DMS79 treated with DMSO at 0.1 percent for 48 hours (cell line): ENCODE measurements at regions not wholly inside any gene's neighbourhood (a gene's known extent, or its start where the extent isn't known, plus 50 kb on each side); places are given as distances from the start of the nearest gene placed in this dataset.
A peak's percentile ranks its signal among the peaks of the same experiment; 100 is the strongest.

ENCODE experiments used
- DNase-seq: peaks from one replicate; lab custom pipeline; 2025; lab: John Stamatoyannopoulos, UW

- DNase-seq, result no peak
Measured at GRCh38 chrX:10288373-10288975, 131.7 kb downstream of the CLCN4 start.

GRCh38 chrX:10296576-10296975 is 139.8 kb downstream of the CLCN4 start:
- no peak for DNase-seq

- DNase-seq, result no peak
Measured at GRCh38 chrX:10310511-10310910, 153.7 kb downstream of the CLCN4 start.

DNA sequence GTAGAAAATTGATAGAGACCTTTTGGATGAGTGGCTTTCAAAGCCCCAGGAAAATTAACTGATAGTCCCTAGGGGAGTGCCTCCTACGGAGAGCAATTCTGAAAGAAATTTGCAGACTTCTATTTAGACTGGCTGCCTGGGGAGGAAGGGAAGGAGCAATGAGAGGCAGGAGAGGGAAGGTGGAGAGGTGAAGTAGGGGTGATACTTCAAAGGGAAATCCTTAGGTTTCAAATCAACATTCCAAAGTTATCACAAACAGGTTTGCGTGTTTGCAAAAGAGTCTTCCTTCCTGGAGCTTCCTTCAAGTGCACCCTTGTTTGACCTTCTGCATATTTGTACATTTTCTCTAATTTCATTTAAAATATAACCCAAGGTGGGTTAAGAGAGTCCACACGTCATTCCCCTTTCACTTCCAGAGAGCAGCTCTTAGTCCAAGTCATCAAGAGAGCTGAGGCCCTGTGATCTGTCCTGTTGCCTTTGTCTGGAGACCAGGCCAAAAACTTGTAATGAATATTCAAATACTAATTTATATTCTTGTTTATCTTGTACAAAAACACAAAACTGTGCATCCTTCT is 157.8 kb downstream of the CLCN4 start:
- no peak for DNase-seq

GRCh38 chrX:10325611-10326010 is 168.8 kb downstream of the CLCN4 start:
- DNase-seq, result no peak

GRCh38 chrX:10326578-10326977 is 169.8 kb downstream of the CLCN4 start:
- no peak for DNase-seq

DNA sequence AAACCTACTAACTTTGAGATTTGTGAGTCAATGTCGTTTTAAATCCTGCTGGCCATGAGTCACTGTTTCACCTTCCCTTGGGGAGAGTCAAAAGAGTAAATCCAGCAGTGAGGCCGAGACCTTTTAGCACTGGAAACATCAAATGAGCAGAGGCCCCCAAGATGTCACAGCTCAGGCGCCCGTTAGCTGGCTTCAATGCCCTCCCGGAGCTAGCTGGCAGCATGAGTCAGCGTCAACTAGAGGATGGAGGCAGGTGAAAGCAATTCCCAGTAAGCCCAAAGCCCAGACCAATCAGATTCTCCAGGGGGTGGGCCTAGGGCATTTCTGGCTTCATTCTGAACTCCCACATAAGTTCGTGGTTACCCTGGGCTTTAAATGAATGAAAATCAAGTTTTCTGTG is 170.9 kb downstream of the CLCN4 start:
- DNase-seq, result no peak

DNA sequence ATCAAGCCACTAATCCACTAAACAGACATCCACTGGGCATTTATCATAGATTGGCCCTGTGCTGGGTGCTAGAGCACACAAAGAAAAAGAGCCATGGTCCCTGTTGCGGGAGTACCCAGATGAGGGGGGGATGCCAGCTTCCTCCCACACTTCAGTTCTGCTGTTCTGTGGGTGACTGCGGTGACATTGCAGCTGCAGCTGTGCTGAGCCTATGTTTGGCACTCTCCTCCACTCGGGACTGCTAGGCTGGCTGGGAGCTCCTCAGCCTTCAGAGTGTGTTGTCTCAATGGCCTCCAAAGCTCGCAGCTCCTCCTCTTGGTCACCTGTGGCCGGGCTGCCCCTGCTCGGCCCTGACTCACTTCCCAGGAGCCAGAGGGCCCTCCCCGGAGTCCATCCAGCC is 173.2 kb downstream of the CLCN4 start:
- DNase-seq, result no peak

GRCh38 chrX:10341309-10341708 is 184.5 kb downstream of the CLCN4 start:
- peak; percentile 24 for DNase-seq

DNA sequence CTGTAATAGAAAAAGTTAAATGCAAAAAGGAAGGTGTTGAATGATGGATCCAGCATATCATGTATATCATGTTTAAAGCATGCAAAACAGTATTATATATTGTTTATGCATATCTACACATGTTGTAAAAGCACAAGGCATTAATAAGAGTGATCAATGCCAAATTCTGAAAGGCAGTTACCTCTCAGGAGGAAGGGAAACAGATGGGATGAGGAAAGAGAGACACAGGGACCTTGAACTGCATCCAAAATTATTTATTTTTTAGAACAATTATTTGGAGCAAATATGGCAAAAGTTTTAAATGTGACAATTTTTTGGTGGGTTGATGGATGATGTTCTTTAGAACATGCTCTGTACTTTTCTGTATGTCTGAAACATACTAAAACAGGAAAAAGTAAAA is 193.4 kb downstream of the CLCN4 start:
- DNase-seq, result no peak

- DNase-seq, result no peak
Measured at GRCh38 chrX:10350981-10351380, 194.2 kb downstream of the CLCN4 start.

DNA sequence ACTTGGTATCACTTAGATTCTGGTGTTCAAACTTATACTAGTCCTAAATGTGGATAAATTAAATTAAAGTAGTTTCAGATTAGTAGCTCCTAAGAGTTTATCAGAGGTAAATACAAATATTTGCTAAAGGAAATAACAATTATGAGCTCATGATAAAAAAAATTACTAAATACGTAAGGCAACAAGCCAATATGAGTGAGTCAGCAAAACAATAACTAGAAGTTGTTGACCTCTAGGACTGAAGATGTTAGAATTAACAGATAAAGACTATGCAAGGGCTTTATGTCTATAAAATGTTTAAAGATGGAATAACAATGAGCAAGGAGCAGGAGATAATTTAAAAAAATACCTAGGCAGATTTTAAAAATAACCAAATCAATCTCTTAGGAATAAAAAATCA is 195.8 kb downstream of the CLCN4 start:
- no peak for DNase-seq

DNA sequence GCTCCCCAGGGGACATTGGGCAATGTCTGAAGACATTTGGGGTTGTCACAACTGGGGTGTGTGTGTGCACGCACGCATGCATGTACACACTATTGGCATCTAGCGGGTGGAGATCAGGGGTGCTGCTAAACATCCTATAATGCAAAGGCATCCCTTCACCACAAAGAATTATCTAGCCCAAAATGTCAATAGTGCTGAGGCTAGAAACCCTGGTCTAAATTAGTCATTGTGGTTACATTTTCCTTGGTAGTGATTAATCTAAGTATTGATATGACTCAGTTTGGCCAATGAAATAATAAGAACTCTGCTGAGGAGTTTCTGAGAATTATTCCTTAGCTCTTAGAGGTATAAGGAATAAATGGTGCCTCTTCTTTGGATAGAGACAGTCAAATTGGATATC is 200.2 kb downstream of the CLCN4 start:
- no peak for DNase-seq

DNA sequence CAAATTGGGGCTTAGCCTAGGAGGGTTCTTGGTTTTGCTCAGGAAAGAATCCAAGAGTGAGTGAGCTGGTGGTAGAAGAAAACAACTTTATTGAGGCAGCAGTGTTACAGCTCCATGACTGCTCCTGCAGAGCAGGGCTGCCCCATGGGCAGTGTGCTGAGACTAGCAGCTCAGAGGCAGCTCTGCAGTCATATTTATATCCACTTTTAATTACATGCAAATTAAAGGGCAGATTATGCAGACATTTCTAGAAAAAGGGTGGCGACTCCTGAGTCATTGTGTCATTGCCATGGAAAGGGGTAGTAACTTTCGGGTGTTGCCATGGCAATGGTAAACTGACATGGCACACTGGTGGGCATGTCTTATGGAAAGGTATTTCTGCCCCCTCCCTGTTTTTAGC is 202.2 kb downstream of the CLCN4 start:
- DNase-seq, result no peak

DNA sequence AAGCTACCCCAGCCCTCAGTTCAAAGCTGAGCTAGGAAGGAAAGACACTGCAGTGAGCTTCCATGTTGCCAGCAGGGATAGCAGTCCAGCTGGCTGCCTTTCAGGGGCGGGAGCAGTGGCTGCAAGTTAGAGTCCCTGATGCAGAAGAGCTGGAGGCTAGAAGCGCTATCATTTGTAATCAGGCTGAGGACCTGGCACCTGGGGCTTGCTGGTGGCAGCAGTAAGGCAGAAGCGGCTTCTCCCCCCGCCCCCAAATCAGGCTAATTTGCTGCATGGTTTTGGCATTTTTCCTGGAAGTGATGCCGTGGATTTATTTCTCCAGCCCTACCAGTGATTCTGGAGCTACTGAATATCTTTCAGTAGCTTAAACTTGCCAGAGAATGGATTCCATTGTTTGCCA is 203.3 kb downstream of the CLCN4 start:
- no peak for DNase-seq

GRCh38 chrX:10365532-10366265 is 208.9 kb downstream of the CLCN4 start:
- DNase-seq, result no peak

DNA sequence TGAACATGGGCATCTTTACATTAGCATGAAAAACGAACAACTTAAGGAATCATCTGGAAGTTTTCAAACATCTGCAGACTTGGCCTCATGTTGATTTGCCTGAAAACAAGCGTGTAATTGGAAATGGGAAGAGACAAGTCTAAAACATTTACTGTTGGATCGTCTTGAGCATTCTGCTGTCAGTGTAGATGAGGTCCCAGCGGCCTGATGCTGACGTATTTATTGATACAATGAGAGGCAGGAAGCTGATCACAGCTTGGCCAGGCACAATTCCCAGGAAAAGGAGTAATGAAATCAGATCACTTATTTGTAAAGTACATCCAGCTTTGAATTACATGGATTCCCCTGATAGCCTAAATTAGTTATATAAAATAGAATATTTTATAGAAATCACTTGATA is 210.6 kb downstream of the CLCN4 start:
- no peak for DNase-seq

- no peak for DNase-seq
Measured at GRCh38 chrX:10370976-10371375, 214.2 kb downstream of the CLCN4 start.

DNA sequence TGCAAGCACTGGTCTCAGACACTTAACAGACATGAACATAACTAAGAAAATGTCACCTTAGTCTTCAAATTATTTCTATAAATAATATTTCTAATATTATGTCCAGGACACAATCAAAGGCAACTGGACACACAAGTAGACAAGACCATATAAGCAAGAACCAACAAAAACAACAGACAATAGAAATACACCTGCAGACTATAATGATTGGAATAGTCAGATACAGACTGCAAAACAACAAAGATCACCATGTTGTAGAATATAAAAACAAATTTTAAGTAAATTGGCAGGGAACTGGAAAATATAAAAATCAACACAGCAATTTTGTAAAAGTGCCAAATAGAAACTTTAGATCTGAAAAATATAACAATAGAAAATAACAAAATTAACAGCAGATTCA is 220.7 kb downstream of the CLCN4 start:
- DNase-seq, result no peak

DNA sequence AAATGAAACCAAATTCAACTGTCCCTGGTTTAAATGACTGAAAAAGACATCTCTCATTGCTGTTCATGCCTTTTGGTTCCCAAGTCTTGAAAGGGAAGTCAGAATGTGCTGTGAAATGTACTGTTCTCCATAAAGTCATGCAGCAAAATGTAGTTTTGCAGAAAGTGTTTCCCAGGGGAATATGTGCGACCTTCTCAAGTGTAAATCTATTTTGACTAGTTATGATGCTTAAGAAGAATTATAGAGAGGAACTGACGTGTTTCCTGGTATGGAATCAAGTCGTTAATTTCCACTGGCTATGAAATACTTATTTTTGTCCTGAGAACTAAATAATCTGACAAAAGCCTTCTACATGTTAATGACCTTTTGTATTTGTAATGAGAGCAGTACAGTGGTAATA is 223.1 kb downstream of the CLCN4 start:
- DNase-seq, result no peak

- no peak for DNase-seq
Measured at GRCh38 chrX:10380300-10380699, 223.5 kb downstream of the CLCN4 start.

DNA sequence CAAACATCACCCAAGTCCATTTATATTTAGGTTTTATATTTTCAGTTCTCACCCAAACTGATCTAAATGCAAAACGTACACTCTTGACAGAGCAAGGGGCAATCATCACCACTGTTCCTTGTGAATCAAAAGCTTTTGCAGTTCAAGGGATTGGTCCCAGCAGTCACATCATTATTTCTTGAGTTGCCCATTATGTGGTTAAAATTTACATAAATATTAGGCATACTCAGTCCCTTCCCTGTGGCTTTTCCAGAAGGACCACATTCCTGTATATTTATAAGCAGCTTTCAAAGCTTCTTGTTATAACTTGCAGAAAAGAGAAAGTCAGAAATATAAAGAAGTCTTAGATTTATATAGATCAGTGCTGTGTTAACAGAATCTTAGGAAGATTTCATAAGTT is 224.4 kb downstream of the CLCN4 start:
- peak; percentile 0 for DNase-seq

- DNase-seq, result no peak
Measured at GRCh38 chrX:10387011-10387410, 230.2 kb downstream of the CLCN4 start.

- DNase-seq, result no peak
Measured at GRCh38 chrX:10390187-10390586, 230.2 kb downstream of the MID1 start.
